OCI-LY7 (cell line): ENCODE measurements at regions not wholly inside any gene's neighbourhood (a gene's known extent, or its start where the extent isn't known, plus 50 kb on each side); places are given as distances from the start of the nearest gene placed in this dataset.

Source experiments
- BruUV-seq: library from RNA; stranded (reverse); fragments of 400-500 nt; replicated peaks from 2 replicates; lab custom pipeline; 2021; lab: Mats Ljungman, UMichigan
- CTCF ChIA-PET: fragments of 300-600 bp; sonication (Branson Sonifier 250); formaldehyde crosslinking; loops from one replicate; lab custom pipeline; 2022; ENCODE audit warnings: antibody characterized with exemption; ENCODE audit not compliant: unreplicated experiment; lab: Charles Lee
- POLR2A ChIA-PET: fragments of 300-600 bp; sonication (Branson Sonifier 250); formaldehyde crosslinking; loops from one replicate; lab custom pipeline; 2022; ENCODE audit warnings: antibody characterized with exemption; lab: Charles Lee
- DNase-seq: peaks from one replicate; pipeline ENCODE4 v3.0.0-alpha.2; 2015; ENCODE audit warnings: low spot score
- H2AFZ ChIP-seq: fragments of 200-600 bp; sonication (generic), shearing (Covaris generic); 2 replicates; pipeline ENCODE4 v1.6.1; 2014; ENCODE audit warnings: mild to moderate bottlenecking, antibody characterized with exemption, low read length, moderate library complexity
- H3K27ac ChIP-seq: fragments of 200-600 bp; sonication (generic); 2 replicates; pipeline ENCODE4 v1.5.1; 2014; ENCODE audit warnings: mixed run types, low read depth, mild to moderate bottlenecking, moderate library complexity, low read length, inconsistent platforms; ENCODE audit not compliant: poor library complexity, severe bottlenecking
- H3K36me3 ChIP-seq: fragments of 200-600 bp; sonication (generic); 2 replicates; pipeline ENCODE4 v1.6.1; 2014; ENCODE audit warnings: mild to moderate bottlenecking, antibody characterized with exemption, low read length, moderate library complexity, mixed read lengths; ENCODE audit not compliant: insufficient read depth
- H3K4me1 ChIP-seq: fragments of 200-600 bp; sonication (generic); 2 replicates; pipeline ENCODE4 v1.5.1; 2014; ENCODE audit warnings: mild to moderate bottlenecking, low read length; ENCODE audit not compliant: insufficient read depth, poor library complexity, severe bottlenecking
- H3K4me2 ChIP-seq: fragments of 200-600 bp; sonication (generic); 2 replicates; pipeline ENCODE4 v1.6.1; 2014; ENCODE audit warnings: mild to moderate bottlenecking, low read length
- H3K4me3 ChIP-seq: fragments of 200-600 bp; sonication (generic); 2 replicates; pipeline ENCODE4 v1.5.1; 2014; ENCODE audit warnings: mild to moderate bottlenecking, low read depth, low read length; ENCODE audit not compliant: poor library complexity, severe bottlenecking
- H3K79me2 ChIP-seq: fragments of 200-600 bp; sonication (generic); 2 replicates; pipeline ENCODE4 v1.6.1; 2016; ENCODE audit warnings: low read depth, mild to moderate bottlenecking, low read length, moderate library complexity, mixed read lengths; ENCODE audit not compliant: insufficient read depth
- H3K9me2 ChIP-seq: fragments of 200-600 bp; sonication (generic); 2 replicates; pipeline ENCODE4 v1.6.1; 2016; ENCODE audit warnings: mild to moderate bottlenecking, low read length, mixed read lengths; ENCODE audit not compliant: insufficient read depth
- H3K9me3 ChIP-seq: fragments of 200-600 bp; sonication (generic); 2 replicates; pipeline ENCODE4 v1.6.1; 2014; ENCODE audit warnings: mild to moderate bottlenecking, mixed run types, low read length, mixed read lengths
- H4K20me1 ChIP-seq: fragments of 200-600 bp; sonication (generic); 2 replicates; pipeline ENCODE4 v1.6.1; 2014; ENCODE audit warnings: mild to moderate bottlenecking, antibody characterized with exemption, low read length, moderate library complexity, mixed read lengths; ENCODE audit not compliant: insufficient read depth
- EZH2phosphoT487 ChIP-seq: fragments of 200-600 bp; sonication (generic); IDR thresholded peaks from 2 replicates; pipeline ENCODE4 v1.6.1; 2018; ENCODE audit warnings: low read depth, borderline replicate concordance, mild to moderate bottlenecking, mixed run types, antibody characterized with exemption, low read length, moderate library complexity, mixed read lengths
- intact Hi-C: fragments of 100-400 bp; cut with micrococcal nuclease; formaldehyde crosslinking; loops from one replicate; pipeline ENCODE4 v1.10.0; 2022; ENCODE audit not compliant: unreplicated experiment
- TF ChIP-seq, protein P1 (sequence below): fragments of 200-600 bp; sonication (generic); conservative IDR thresholded peaks from 2 replicates; pipeline ENCODE4 v1.5.1; 2014; ENCODE audit warnings: mild to moderate bottlenecking, antibody characterized with exemption, low read length, moderate library complexity, mixed read lengths

DNA sequence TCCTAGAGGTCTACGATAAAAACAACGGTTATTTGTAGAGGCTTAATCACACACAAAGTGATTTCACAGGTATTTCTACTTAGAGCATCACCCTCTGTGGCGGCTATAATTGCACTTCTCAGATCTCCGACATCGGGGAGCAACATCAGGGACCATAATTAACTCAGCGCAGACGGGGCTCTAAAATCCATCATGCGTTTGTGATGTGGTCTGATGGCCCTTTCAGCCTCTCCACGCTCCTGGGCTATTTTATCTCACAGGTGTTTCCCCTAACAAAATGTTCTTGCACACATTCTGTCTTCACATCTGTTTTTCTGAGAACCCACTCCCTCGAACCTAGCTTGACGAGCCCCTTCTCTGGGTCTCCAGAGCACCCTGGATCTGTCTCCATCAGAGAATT lies 146.3 kb upstream of the DUSP10 start:
- H3K9me2 ChIP-seq: no peaks in the 10 kb centered on the region
- peak; percentile 0 for DNase-seq
- no peaks in the 10 kb centered on the region for H4K20me1 ChIP-seq
- no peaks in the 10 kb centered on the region for H3K36me3 ChIP-seq
- no peak overlapping the region for H3K27ac ChIP-seq
- ChIA-PET CTCF (no interaction called here), POLR2A (no interaction called here)
- no peak overlapping the region for H3K4me2 ChIP-seq
- H2AFZ ChIP-seq: no peak overlapping the region
- no peaks in the 10 kb centered on the region for H3K4me1 ChIP-seq
- no peaks in the 10 kb centered on the region for H3K9me3 ChIP-seq
- no peak overlapping the region for H3K4me3 ChIP-seq
- H3K79me2 ChIP-seq: no peaks in the 10 kb centered on the region
- BruUV-seq: no TSS peak
- TF ChIP-seq, protein P1, sequence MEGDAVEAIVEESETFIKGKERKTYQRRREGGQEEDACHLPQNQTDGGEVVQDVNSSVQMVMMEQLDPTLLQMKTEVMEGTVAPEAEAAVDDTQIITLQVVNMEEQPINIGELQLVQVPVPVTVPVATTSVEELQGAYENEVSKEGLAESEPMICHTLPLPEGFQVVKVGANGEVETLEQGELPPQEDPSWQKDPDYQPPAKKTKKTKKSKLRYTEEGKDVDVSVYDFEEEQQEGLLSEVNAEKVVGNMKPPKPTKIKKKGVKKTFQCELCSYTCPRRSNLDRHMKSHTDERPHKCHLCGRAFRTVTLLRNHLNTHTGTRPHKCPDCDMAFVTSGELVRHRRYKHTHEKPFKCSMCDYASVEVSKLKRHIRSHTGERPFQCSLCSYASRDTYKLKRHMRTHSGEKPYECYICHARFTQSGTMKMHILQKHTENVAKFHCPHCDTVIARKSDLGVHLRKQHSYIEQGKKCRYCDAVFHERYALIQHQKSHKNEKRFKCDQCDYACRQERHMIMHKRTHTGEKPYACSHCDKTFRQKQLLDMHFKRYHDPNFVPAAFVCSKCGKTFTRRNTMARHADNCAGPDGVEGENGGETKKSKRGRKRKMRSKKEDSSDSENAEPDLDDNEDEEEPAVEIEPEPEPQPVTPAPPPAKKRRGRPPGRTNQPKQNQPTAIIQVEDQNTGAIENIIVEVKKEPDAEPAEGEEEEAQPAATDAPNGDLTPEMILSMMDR: no peak
- no peak for TF ChIP-seq EZH2phosphoT487
- intact Hi-C loops: no loop called here

DNA sequence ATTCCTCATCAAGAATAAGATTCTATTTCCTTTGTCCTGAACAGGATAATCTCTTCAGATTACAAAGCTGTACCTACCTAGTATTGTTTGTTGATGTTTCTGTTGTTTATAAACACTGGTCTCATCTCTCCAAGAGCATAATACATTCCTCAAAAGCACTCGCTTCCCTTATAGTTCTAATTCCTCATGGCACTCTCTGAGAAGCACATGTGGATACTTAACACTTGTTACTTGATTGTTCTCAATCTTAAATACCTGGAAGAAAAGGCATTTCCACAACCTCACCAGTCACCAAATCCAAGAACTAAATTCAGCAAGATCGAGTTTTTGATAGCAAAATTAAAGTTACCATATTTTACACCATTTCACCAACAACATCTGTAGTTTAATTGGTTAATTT lies 145.9 kb upstream of the DUSP10 start:
- H3K9me2 ChIP-seq: no peaks in the 10 kb centered on the region
- no peaks in the 10 kb centered on the region for H4K20me1 ChIP-seq
- no peaks in the 10 kb centered on the region for H3K4me1 ChIP-seq
- no TSS peak for BruUV-seq
- DNase-seq: no peak
- no peak overlapping the region for H3K27ac ChIP-seq
- intact Hi-C loops: no loop called here
- no peaks in the 10 kb centered on the region for H3K36me3 ChIP-seq
- no peak overlapping the region for H2AFZ ChIP-seq
- H3K4me3 ChIP-seq: no peak overlapping the region
- no peak overlapping the region for H3K4me2 ChIP-seq
- CTCF ChIA-PET: no interaction called here
- no peaks in the 10 kb centered on the region for H3K79me2 ChIP-seq
- POLR2A ChIA-PET: interaction anchor here (0.6 kb wide), 1 partner anchor 212 kb away, joined by 3 read pairs; no protein-coding TSS in a partner anchor
- TF ChIP-seq EZH2phosphoT487: no peak
- TF ChIP-seq, protein P1: no peak
- H3K9me3 ChIP-seq: no peaks in the 10 kb centered on the region

GRCh38 chr1:221887415-221887746 lies 145.5 kb upstream of the DUSP10 start:
- H3K79me2 ChIP-seq: no peaks in the 10 kb centered on the region
- no peaks in the 10 kb centered on the region for H3K9me2 ChIP-seq
- BruUV-seq: no TSS peak
- CTCF ChIA-PET: no interaction called here
- H3K4me1 ChIP-seq: no peaks in the 10 kb centered on the region
- H2AFZ ChIP-seq: no peak overlapping the region
- no peak overlapping the region for H3K4me2 ChIP-seq
- H4K20me1 ChIP-seq: no peaks in the 10 kb centered on the region
- H3K36me3 ChIP-seq: no peaks in the 10 kb centered on the region
- no peak overlapping the region for H3K27ac ChIP-seq
- TF ChIP-seq, protein P1: no peak
- no peak for TF ChIP-seq EZH2phosphoT487
- H3K9me3 ChIP-seq: no peaks in the 10 kb centered on the region
- no peak overlapping the region for H3K4me3 ChIP-seq
- no peak for DNase-seq
- intact Hi-C loops: no loop called here
- POLR2A ChIA-PET: interaction anchor here (0.6 kb wide), 1 partner anchor 213 kb away, joined by 3 read pairs; no protein-coding TSS in a partner anchor
